Gastrocnemius medialis (tissue), 4 donors: ENCODE measurements at regions not wholly inside any gene's neighbourhood (a gene's known extent, or its start where the extent isn't known, plus 50 kb on each side); places are given as distances from the start of the nearest gene placed in this dataset.
A peak's percentile ranks its signal among the peaks of the same experiment; 100 is the strongest.

Experiments
- ATAC-seq, 2 donors: fragments of 150-250 bp; one replicate each; pipeline ENCODE4 v1.9.1; 2016
- DNase-seq, 2 donors: peaks; one replicate each; pipeline ENCODE4 v3.0.0-alpha.2; 2019
- H3K27ac ChIP-seq, 4 donors: fragments of 200-600 bp; sonication (generic); 1 replicate in 1 of 4; 2 replicates in 3 of 4; pipeline ENCODE4 v1.5.1; 2016 to 2018; ENCODE audit warnings: mild to moderate bottlenecking in 2 of 4, moderate library complexity in 1 of 4
- H3K27me3 ChIP-seq, 3 donors: fragments of 200-600 bp; sonication (generic) in 2 of 3; 1 replicate in 1 of 3; 2 replicates in 2 of 3; pipeline versions ENCODE4 v1.5.1 to v1.6.0; 2016 to 2019; ENCODE audit warnings: mild to moderate bottlenecking in 1 of 3, moderate library complexity in 1 of 3
- H3K36me3 ChIP-seq, 2 donors: fragments of 200-600 bp; sonication (generic) in 1 of 2; one replicate each; pipeline ENCODE4 v1.5.1; 2017 to 2018
- H3K4me1 ChIP-seq, 2 donors: fragments of 200-600 bp; sonication (generic) in 1 of 2; one replicate each; pipeline ENCODE4 v1.5.1; 2016 to 2017; ENCODE audit warnings: mild to moderate bottlenecking in 2 of 2
- H3K4me3 ChIP-seq, 4 donors: fragments of 200-600 bp; sonication (generic) in 3 of 4; 1 replicate in 1 of 4; 2 replicates in 3 of 4; pipeline ENCODE4 v1.5.1; 2016 to 2019; ENCODE audit warnings: mild to moderate bottlenecking in 2 of 4
- H3K9me3 ChIP-seq, 3 donors: fragments of 200-600 bp; sonication (generic) in 2 of 3; 1 replicate in 1 of 3; 2 replicates in 2 of 3; pipeline ENCODE4 v1.5.1; 2016 to 2019
- CTCF ChIP-seq, 5 experiments: fragments of 450-650 bp in 3 of 5; fragments of 200-600 bp in 2 of 5; sonication (generic) in 2 of 5; IDR thresholded peaks in 4 of 5; conservative IDR thresholded peaks in 1 of 5; 1 replicate in 4 of 5; 2 replicates in 1 of 5; pipeline ENCODE4 v1.5.1; 2016 to 2019; ENCODE audit warnings: antibody characterized with exemption in 5 of 5, mild to moderate bottlenecking in 3 of 5, moderate library complexity in 3 of 5
- POLR2A ChIP-seq, 2 donors: fragments of 450-650 bp; IDR thresholded peaks; one replicate each; pipeline ENCODE4 v1.6.1; 2017; ENCODE audit warnings: antibody characterized with exemption in 2 of 2, mild to moderate bottlenecking in 2 of 2, moderate library complexity in 2 of 2
- in situ Hi-C, 4 donors: fragments of 200-750 bp; cut with MboI; loops; one replicate each; pipeline versions ENCODE4 v1.15.0 to v1.8.0; 2017; ENCODE audit warnings: low sequenced_read_pairs in 4 of 4
- intact Hi-C: fragments of 100-400 bp; cut with DNase I; formaldehyde crosslinking; loops from one replicate; pipeline ENCODE4 v1.15.1; 2023; ENCODE audit warnings: low total_unique reads

GRCh38 chr14:86672080-86672479 is 1142.1 kb downstream of the FLRT2 start:
- intact Hi-C loops (no loop called here), in situ Hi-C loops (no loop called here)
- H3K4me3 ChIP-seq = no peak overlapping the region
- TF ChIP-seq CTCF (IDR thresholded peaks at IDR 0.05 in 4 of 5, conservative IDR thresholded peaks at IDR 0.05 in 1 of 5) (no peak), POLR2A (IDR thresholded peaks at IDR 0.05) (no peak)
- no peaks in the 10 kb centered on the region for H3K36me3 ChIP-seq
- no peaks in the 10 kb centered on the region for H3K9me3 ChIP-seq
- no peaks in the 10 kb centered on the region for H3K27me3 ChIP-seq
- peaks cover 0 to 10% of the 10 kb centered on the region in 2 donors for H3K4me1 ChIP-seq
- no peak overlapping the region for H3K27ac ChIP-seq
- no peak for ATAC-seq
- no peak for DNase-seq

DNA sequence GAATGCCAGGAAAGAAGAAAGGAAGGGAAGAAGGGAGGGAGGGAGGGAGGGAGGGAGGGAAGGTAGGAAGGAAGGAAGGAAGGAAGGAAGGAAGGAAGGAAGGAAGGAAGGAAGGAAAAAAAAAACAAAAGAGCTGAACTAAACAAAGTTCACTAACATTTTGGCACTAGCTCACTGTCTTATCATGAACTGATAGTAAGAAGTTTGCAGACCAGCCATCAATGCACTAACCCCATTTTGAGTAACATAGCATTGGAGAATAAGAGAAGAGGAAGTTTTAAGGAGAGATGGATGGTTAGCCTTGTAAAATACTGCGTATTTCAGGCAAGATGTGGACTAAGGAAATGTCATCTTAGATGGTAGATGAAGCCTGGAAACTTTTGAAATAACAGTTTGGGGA is 1136.0 kb downstream of the FLRT2 start:
- H3K9me3 ChIP-seq = no peaks in the 10 kb centered on the region
- no peak for TF ChIP-seq POLR2A (IDR thresholded peaks at IDR 0.05)
- TF ChIP-seq CTCF (IDR thresholded peaks at IDR 0.05 in 4 of 5, conservative IDR thresholded peaks at IDR 0.05 in 1 of 5) = no peak
- H3K27me3 ChIP-seq = no peaks in the 10 kb centered on the region
- H3K36me3 ChIP-seq = no peaks in the 10 kb centered on the region
- H3K4me1 ChIP-seq = no peaks in the 10 kb centered on the region
- no peak overlapping the region for H3K27ac ChIP-seq
- in situ Hi-C loops (no loop called here), intact Hi-C loops (no loop called here)
- ATAC-seq = no peak
- DNase-seq = no peak
- no peak overlapping the region for H3K4me3 ChIP-seq

DNA sequence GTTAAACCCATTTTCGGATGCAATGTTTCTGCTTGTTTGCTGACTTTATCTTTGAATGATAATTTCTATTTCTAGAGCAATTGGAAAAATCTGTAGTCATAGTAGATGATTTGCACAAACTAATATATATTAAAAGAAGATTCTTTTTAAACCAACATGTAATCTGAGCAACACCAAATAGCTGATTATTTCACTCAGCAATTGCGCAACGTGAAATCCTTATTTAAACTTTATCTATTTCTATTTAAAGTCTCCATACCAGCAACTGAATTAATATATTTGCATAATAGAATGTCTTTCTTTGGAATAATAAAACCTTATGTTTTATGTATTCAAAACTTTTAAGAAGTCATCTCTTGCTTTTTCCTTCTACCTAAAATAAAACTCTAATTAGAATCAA is 1132.4 kb downstream of the FLRT2 start:
- Histone ChIP-seq H3K27me3 (no peaks in the 10 kb centered on the region), H3K4me1 (no peaks in the 10 kb centered on the region), H3K4me3 (no peak overlapping the region), H3K36me3 (no peaks in the 10 kb centered on the region), H3K27ac (no peak overlapping the region), H3K9me3 (no peaks in the 10 kb centered on the region)
- TF ChIP-seq POLR2A (IDR thresholded peaks at IDR 0.05) = no peak
- no peak for TF ChIP-seq CTCF (IDR thresholded peaks at IDR 0.05 in 4 of 5, conservative IDR thresholded peaks at IDR 0.05 in 1 of 5)
- ATAC-seq = no peak
- in situ Hi-C loops = no loop called here
- DNase-seq = no peak
- intact Hi-C loops = no loop called here

- H3K27ac ChIP-seq = no peak overlapping the region
- intact Hi-C loops (no loop called here), in situ Hi-C loops (no loop called here)
- H3K36me3 ChIP-seq = no peaks in the 10 kb centered on the region
- no peak overlapping the region for H3K4me3 ChIP-seq
- TF ChIP-seq POLR2A (IDR thresholded peaks at IDR 0.05) (no peak), CTCF (IDR thresholded peaks at IDR 0.05 in 4 of 5, conservative IDR thresholded peaks at IDR 0.05 in 1 of 5) (peak in 1 of 5 experiments; percentile 31)
- H3K27me3 ChIP-seq = no peaks in the 10 kb centered on the region
- no peaks in the 10 kb centered on the region for H3K9me3 ChIP-seq
- no peak for DNase-seq
- ATAC-seq = no peak
- H3K4me1 ChIP-seq = no peaks in the 10 kb centered on the region
These were observed 1124.7 kb downstream of the FLRT2 start for GRCh38 chr14:86654558-86655184.

- in situ Hi-C loops = no loop called here
- Histone ChIP-seq H3K4me3 (no peak overlapping the region), H3K9me3 (no peaks in the 10 kb centered on the region), H3K36me3 (no peaks in the 10 kb centered on the region), H3K27ac (no peak overlapping the region), H3K4me1 (no peaks in the 10 kb centered on the region), H3K27me3 (no peaks in the 10 kb centered on the region)
- ATAC-seq (no peak), DNase-seq (no peak)
- TF ChIP-seq POLR2A (IDR thresholded peaks at IDR 0.05) (no peak), CTCF (IDR thresholded peaks at IDR 0.05 in 4 of 5, conservative IDR thresholded peaks at IDR 0.05 in 1 of 5) (no peak)
- intact Hi-C loops = no loop called here
These were observed 1122.6 kb downstream of the FLRT2 start for GRCh38 chr14:86652526-86652925.
